BLaER1 (cell line): ENCODE measurements at regions not wholly inside any gene's neighbourhood (a gene's known extent, or its start where the extent isn't known, plus 50 kb on each side); places are given as distances from the start of the nearest gene placed in this dataset.

ENCODE experiments used
- H3K27ac ChIP-seq: shearing (Covaris generic); formaldehyde crosslinking; 2 replicates; pipeline ENCODE4 v1.8.1; 2022
- H3K27me3 ChIP-seq: shearing (Covaris generic); formaldehyde crosslinking; 2 replicates; pipeline ENCODE4 v1.8.1; 2022
- H3K36me3 ChIP-seq: shearing (Covaris generic); formaldehyde crosslinking; 2 replicates; pipeline ENCODE4 v1.8.1; 2022
- H3K4me1 ChIP-seq: shearing (Covaris generic); formaldehyde crosslinking; 2 replicates; pipeline ENCODE4 v1.8.1; 2022
- H3K4me2 ChIP-seq: shearing (Covaris generic); formaldehyde crosslinking; 2 replicates; pipeline ENCODE4 v1.8.1; 2022
- H3K4me3 ChIP-seq: shearing (Covaris generic); formaldehyde crosslinking; 2 replicates; pipeline ENCODE4 v1.8.1; 2022
- H3K9ac ChIP-seq: shearing (Covaris generic); formaldehyde crosslinking; 2 replicates; pipeline ENCODE4 v1.8.1; 2022
- H3K9me3 ChIP-seq: shearing (Covaris generic); formaldehyde crosslinking; 2 replicates; pipeline ENCODE4 v1.8.1; 2022
- H4K20me1 ChIP-seq: shearing (Covaris generic); formaldehyde crosslinking; 2 replicates; pipeline ENCODE4 v1.8.1; 2022
- Cebpa-rat ChIP-seq: shearing (Covaris generic); IDR thresholded peaks from 2 replicates; pipeline ENCODE4 v1.8.1; 2022

DNA sequence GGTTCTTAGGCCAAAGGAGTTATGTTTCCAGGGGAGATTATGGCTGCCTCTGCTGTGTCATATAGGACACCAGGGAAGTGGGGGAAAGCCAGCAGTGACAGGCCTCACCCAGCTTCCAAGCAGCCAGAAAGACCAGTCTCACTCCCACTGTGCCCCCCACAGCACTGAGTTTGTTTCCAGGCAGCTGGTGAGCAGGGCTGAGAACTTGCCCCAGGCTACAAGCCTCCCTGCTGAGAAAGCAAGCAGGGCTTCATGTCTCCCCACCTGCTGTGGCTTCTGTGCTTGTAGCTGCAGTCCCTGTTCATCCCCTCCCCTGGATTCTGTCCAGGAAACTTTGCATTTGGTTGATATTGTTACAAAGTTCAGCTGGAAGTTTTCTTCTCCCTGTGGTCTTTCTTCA, 376.3 kb downstream of the PDCD6IP start:
- Histone ChIP-seq H3K4me3 (no peak overlapping the region), H3K36me3 (no peaks in the 10 kb centered on the region), H3K4me1 (no peaks in the 10 kb centered on the region), H4K20me1 (no peaks in the 10 kb centered on the region), H3K27ac (no peak overlapping the region), H3K9ac (no peak overlapping the region), H3K9me3 (peaks cover 11% of the 10 kb centered on the region; the same call in 1 of the 2 replicates), H3K27me3 (no peaks in the 10 kb centered on the region), H3K4me2 (no peak overlapping the region)
- TF ChIP-seq Cebpa-rat, result no peak

DNA sequence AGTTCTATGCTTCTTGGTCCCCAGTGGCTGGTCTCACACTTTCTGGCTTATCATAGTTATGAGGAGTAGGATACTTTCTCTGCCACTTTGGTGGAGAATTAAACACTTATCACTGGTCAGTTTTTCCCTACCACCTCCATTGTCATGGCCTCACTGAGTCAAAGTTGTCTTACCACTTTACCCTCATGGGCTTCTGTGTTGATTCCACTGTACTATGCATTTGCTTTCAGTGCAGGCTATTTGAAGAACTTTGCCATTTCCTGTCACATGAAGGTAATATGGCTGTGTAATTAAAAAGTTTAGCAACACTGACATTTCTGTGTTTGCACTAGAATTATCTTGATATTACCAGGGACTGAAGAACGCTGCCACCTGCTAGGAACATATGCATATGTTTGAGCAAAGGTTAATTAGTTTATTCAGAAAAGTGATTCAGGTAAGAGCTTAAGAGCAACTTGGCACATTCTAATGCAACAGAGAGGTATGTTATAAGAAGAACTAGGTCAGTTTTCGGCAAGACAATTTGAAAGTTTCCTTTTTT, 377.3 kb downstream of the PDCD6IP start:
- Histone ChIP-seq H3K4me1 (no peaks in the 10 kb centered on the region), H3K9ac (no peak overlapping the region), H3K4me3 (no peak overlapping the region), H3K27ac (no peak overlapping the region), H3K36me3 (no peaks in the 10 kb centered on the region), H3K9me3 (peaks cover 11% of the 10 kb centered on the region; the same call in 1 of the 2 replicates), H3K4me2 (no peak overlapping the region), H4K20me1 (no peaks in the 10 kb centered on the region), H3K27me3 (no peaks in the 10 kb centered on the region)
- TF ChIP-seq Cebpa-rat, result no peak

DNA sequence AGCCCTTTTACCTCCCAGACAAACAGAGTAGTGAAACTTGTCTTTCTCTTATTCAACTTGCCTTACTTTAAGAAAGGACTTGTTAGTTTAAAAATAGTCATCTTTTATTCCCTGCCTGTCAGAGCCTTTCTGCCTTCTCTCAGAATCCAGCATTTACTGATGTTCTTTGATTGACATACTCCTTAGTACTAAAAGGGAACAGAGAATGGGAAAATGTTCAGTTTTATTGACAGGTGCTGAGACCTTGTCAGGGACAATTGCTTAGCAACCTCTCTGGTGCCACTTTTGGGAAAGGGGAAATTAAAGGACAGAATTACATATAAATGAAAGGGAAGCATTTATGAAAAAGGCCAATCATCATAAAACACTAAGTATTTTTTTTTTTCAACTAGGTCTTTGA, 378.3 kb downstream of the PDCD6IP start:
- Histone ChIP-seq H3K4me3 (no peak overlapping the region), H3K9me3 (peaks cover 11% of the 10 kb centered on the region; the same call in 1 of the 2 replicates), H3K27ac (no peak overlapping the region), H4K20me1 (no peaks in the 10 kb centered on the region), H3K4me1 (no peaks in the 10 kb centered on the region), H3K27me3 (no peaks in the 10 kb centered on the region), H3K4me2 (no peak overlapping the region), H3K9ac (no peak overlapping the region), H3K36me3 (no peaks in the 10 kb centered on the region)
- no peak for TF ChIP-seq Cebpa-rat

DNA sequence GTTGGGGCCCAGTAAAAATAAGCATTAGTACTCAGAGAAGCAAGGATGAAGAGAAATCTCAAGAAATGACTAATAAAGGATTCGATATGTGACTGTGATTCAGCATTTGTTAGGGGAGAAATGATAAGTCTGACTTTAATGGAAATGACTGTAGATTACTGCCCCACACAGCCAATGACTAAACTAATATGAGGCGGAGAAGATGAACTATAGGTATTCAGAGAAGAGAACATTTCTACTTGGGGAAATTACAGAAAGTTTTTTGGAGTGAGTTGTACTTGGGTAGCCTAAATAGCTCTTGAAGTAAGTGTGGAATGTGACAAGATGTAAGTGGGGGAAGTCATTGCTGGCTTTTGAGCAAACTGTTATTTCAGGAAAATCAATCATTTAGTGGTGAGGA, 380.0 kb downstream of the PDCD6IP start:
- no peak overlapping the region for H3K4me2 ChIP-seq
- H3K36me3 ChIP-seq, result no peaks in the 10 kb centered on the region
- no peak overlapping the region for H3K9ac ChIP-seq
- H3K4me3 ChIP-seq, result no peak overlapping the region
- H3K27ac ChIP-seq, result no peak overlapping the region
- no peaks in the 10 kb centered on the region for H3K4me1 ChIP-seq
- TF ChIP-seq Cebpa-rat, result no peak
- H3K27me3 ChIP-seq, result no peaks in the 10 kb centered on the region
- peaks cover 5% of the 10 kb centered on the region; the same call in 1 of the 2 replicates for H3K9me3 ChIP-seq
- H4K20me1 ChIP-seq, result no peaks in the 10 kb centered on the region

DNA sequence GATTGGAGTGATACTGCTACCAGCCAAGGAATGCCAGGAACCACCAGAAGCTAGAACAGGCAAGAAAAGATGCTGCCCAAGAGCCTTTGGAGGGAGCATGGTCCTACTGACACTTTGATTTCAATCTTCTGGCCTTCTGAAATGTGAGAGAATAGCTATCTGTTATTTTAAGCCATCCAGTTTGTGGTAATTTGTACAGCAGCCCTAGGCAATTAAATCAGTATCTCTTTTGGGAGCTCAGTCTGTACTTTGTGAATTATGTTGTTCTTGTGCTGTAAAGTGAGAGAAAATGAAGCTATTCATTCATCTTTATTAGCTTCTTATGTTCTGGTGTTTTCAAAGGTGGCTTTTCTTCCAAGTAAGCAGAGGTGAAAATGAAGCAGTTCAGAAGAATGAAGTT, 381.3 kb downstream of the PDCD6IP start:
- Histone ChIP-seq H3K4me3 (no peak overlapping the region), H3K9me3 (no peaks in the 10 kb centered on the region), H3K9ac (no peak overlapping the region), H4K20me1 (no peaks in the 10 kb centered on the region), H3K27me3 (no peaks in the 10 kb centered on the region), H3K4me2 (no peak overlapping the region), H3K4me1 (no peaks in the 10 kb centered on the region), H3K27ac (no peak overlapping the region), H3K36me3 (no peaks in the 10 kb centered on the region)
- TF ChIP-seq Cebpa-rat, result no peak

DNA sequence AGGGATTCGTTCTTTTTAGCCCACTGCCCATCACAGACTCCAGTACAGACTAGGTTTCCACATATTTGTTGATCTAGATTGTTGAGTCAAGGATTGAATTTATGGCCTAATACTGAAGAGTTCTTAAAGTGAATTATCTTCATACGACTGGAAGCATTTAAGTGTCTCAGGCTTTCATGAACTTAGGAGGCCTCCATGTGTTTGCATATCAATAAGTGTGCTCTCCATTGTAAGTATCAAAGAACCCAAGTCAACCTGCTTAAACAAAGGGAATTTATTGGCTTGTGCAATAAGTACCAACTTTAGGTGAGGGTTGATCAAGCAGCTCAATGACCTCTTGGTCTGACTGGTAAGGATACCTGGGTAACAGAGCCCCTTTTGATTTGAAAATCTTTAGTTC, 382.1 kb downstream of the PDCD6IP start:
- Histone ChIP-seq H3K36me3 (no peaks in the 10 kb centered on the region), H3K9ac (no peak overlapping the region), H3K4me3 (no peak overlapping the region), H3K27me3 (no peaks in the 10 kb centered on the region), H3K27ac (no peak overlapping the region), H3K4me2 (no peak overlapping the region), H3K4me1 (no peaks in the 10 kb centered on the region), H3K9me3 (no peaks in the 10 kb centered on the region), H4K20me1 (no peaks in the 10 kb centered on the region)
- TF ChIP-seq Cebpa-rat, result no peak

DNA sequence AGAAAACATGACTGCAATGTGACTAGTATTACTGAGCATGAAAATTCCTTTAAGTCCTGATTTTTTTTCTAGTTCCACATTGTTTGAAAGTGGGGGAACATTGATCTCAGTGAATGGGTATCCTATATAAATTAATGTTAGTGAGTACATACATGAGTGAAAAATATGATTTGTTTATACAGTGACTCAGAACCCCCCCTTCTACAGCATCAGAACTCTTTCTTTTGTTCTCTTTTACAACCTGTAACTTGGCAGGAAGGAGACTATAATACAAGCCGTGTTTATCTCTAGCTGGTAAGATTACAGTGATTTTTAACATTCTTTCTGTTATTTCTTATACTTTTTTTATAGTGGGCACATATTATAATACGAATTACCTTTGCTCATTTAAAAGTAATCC, 384.7 kb downstream of the PDCD6IP start:
- Histone ChIP-seq H3K9me3 (no peaks in the 10 kb centered on the region), H3K4me3 (no peak overlapping the region), H3K4me2 (no peak overlapping the region), H3K9ac (no peak overlapping the region), H3K4me1 (no peaks in the 10 kb centered on the region), H3K27me3 (no peaks in the 10 kb centered on the region), H3K27ac (no peak overlapping the region), H3K36me3 (no peaks in the 10 kb centered on the region), H4K20me1 (no peaks in the 10 kb centered on the region)
- TF ChIP-seq Cebpa-rat, result no peak

DNA sequence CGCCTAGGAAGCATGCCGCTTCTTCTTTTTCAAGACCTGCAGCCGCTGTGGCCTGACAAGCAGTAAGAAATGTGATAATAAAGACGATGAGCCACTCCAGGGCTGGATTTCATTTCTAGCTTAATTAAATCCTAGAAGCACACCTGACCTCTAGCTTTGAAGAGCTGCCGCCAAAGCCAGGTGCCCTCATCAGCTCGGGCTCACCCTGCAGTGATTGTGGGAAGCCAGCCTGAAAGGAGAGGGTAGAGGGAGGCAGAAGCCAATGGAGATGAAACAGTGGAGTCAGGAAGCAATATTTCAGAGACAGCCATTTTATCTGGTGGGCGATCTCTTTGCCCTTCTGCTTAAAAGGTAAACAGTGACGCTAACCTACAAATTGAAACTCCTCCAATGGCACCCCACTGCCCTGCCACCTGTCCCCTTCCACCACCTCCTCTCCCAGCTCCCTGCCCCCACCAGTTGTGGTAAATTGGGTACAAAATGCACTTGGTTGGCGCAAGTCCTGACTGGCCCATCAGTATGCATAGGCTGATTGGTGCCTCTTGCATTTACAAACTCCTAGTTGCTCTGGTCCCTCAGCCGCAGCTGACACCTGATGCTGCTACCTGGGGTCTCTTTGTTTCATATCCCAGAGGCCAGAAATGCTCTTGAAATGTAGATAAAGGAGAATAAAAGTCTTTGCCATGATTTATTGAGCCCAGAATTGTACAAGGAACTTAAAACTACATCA, 385.3 kb downstream of the PDCD6IP start:
- Histone ChIP-seq H4K20me1 (no peaks in the 10 kb centered on the region), H3K9ac (no peak overlapping the region), H3K36me3 (no peaks in the 10 kb centered on the region), H3K4me3 (no peak overlapping the region), H3K27me3 (no peaks in the 10 kb centered on the region), H3K4me2 (no peak overlapping the region), H3K27ac (no peak overlapping the region), H3K9me3 (no peaks in the 10 kb centered on the region), H3K4me1 (no peaks in the 10 kb centered on the region)
- TF ChIP-seq Cebpa-rat, result no peak

DNA sequence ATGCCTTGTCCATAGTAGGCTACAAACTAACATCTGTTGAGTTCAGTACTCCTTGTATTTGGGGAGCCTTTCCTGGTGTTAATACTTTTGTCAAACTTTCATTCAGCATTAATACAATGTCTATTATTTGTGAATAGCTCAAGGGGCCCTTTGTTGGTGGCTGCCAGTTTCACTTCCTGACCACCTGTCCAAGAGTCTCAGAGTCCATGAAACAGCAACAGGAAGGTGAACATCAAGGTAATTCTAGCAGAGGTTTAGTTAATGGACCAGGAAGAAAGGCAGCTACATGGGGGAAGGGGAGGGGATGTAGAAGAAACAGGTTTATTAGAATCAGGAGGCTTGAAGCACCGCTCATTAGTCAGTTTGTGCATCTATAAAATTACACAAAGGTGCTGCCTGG, 386.9 kb downstream of the PDCD6IP start:
- Histone ChIP-seq H3K4me1 (no peaks in the 10 kb centered on the region), H3K27me3 (no peaks in the 10 kb centered on the region), H3K9me3 (no peaks in the 10 kb centered on the region), H3K36me3 (no peaks in the 10 kb centered on the region), H3K27ac (no peak overlapping the region), H3K4me3 (no peak overlapping the region), H4K20me1 (no peaks in the 10 kb centered on the region), H3K9ac (no peak overlapping the region), H3K4me2 (no peak overlapping the region)
- TF ChIP-seq Cebpa-rat, result no peak

DNA sequence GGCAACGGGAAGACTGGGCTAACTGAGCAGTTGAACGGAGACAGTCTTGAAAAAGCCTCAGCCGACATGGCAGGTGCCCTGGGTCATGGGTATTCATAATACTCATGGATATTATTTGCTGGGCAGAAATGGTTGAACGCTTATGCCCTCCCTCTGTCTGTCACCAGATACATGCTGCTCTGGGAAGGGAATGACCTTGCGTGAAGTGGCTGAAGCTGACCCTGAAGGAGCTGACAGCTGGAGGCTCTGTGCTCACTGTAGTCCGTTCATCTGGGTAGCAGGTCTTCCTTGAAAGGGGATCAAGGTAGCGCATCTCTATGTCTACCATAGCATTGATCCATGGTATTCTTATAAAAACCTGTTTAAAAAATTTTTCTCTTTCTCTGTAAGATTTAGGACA, 390.7 kb downstream of the PDCD6IP start:
- Histone ChIP-seq H3K27me3 (no peaks in the 10 kb centered on the region), H3K27ac (no peak overlapping the region), H3K36me3 (no peaks in the 10 kb centered on the region), H3K4me3 (no peak overlapping the region), H3K9me3 (no peaks in the 10 kb centered on the region), H4K20me1 (no peaks in the 10 kb centered on the region), H3K4me2 (no peak overlapping the region), H3K9ac (no peak overlapping the region), H3K4me1 (no peaks in the 10 kb centered on the region)
- TF ChIP-seq Cebpa-rat, result no peak
